ENCODE measurements at regions not wholly inside any gene's neighbourhood (a gene's known extent, or its start where the extent isn't known, plus 50 kb on each side); places are given as distances from the start of the nearest gene placed in this dataset.

- TF ChIP-seq CTCF (IDR thresholded peaks at IDR 0.05) = no peak
- H3K27ac ChIP-seq = no peak overlapping the region
- no peaks in the 10 kb centered on the region for H3K27me3 ChIP-seq (ENCODE audit: control insufficient read depth, insufficient read depth, low read length)
- H2AFZ ChIP-seq = no peak overlapping the region
- no peaks in the 10 kb centered on the region for H3K4me1 ChIP-seq
- peaks cover 3% of the 10 kb centered on the region for H3K9me3 ChIP-seq (ENCODE audit: control insufficient read depth, low read length)
- H3K4me3 ChIP-seq (ENCODE audit: low read depth, low read length) = no peak overlapping the region
- no peak overlapping the region for H3K9ac ChIP-seq
- no peaks in the 10 kb centered on the region for H3K36me3 ChIP-seq (ENCODE audit: control insufficient read depth, insufficient read depth, low read length)
- H3K4me2 ChIP-seq (ENCODE audit: low read length) = no peak overlapping the region
- H3K79me2 ChIP-seq = no peaks in the 10 kb centered on the region
Observed at GRCh38 chr4:31341601-31342359, 621.6 kb downstream of the PCDH7 start.

- no peak overlapping the region for H3K4me2 ChIP-seq (ENCODE audit: low read length)
- no peaks in the 10 kb centered on the region for H3K4me1 ChIP-seq
- H3K4me3 ChIP-seq (ENCODE audit: low read depth, low read length) = no peak overlapping the region
- H3K9ac ChIP-seq = no peak overlapping the region
- no peaks in the 10 kb centered on the region for H3K36me3 ChIP-seq (ENCODE audit: control insufficient read depth, insufficient read depth, low read length)
- no peak overlapping the region for H3K27ac ChIP-seq
- no peaks in the 10 kb centered on the region for H3K79me2 ChIP-seq
- H3K27me3 ChIP-seq (ENCODE audit: control insufficient read depth, insufficient read depth, low read length) = no peaks in the 10 kb centered on the region
- no peak overlapping the region for H2AFZ ChIP-seq
- TF ChIP-seq CTCF (IDR thresholded peaks at IDR 0.05) = no peak
- H3K9me3 ChIP-seq (ENCODE audit: control insufficient read depth, low read length) = peaks cover 3% of the 10 kb centered on the region
Observed at GRCh38 chr4:31343061-31343460, 622.9 kb downstream of the PCDH7 start.

GRCh38 chr4:31349907-31350306 is 629.7 kb downstream of the PCDH7 start:
- Histone ChIP-seq H3K4me1 (no peaks in the 10 kb centered on the region), H3K4me3 (ENCODE audit: low read depth, low read length) (no peak overlapping the region), H3K27ac (no peak overlapping the region), H3K27me3 (ENCODE audit: control insufficient read depth, insufficient read depth, low read length) (no peaks in the 10 kb centered on the region), H3K36me3 (ENCODE audit: control insufficient read depth, insufficient read depth, low read length) (no peaks in the 10 kb centered on the region), H3K4me2 (ENCODE audit: low read length) (no peak overlapping the region), H3K9ac (no peak overlapping the region), H3K9me3 (ENCODE audit: control insufficient read depth, low read length) (no peaks in the 10 kb centered on the region), H3K79me2 (no peaks in the 10 kb centered on the region), H2AFZ (no peak overlapping the region)
- no peak for TF ChIP-seq CTCF (IDR thresholded peaks at IDR 0.05)

GRCh38 chr4:31351695-31352094 is 631.5 kb downstream of the PCDH7 start:
- Histone ChIP-seq H3K9me3 (ENCODE audit: control insufficient read depth, low read length) (no peaks in the 10 kb centered on the region), H3K79me2 (no peaks in the 10 kb centered on the region), H3K4me3 (ENCODE audit: low read depth, low read length) (no peak overlapping the region), H3K4me1 (no peaks in the 10 kb centered on the region), H3K9ac (no peak overlapping the region), H3K27me3 (ENCODE audit: control insufficient read depth, insufficient read depth, low read length) (no peaks in the 10 kb centered on the region), H3K36me3 (ENCODE audit: control insufficient read depth, insufficient read depth, low read length) (no peaks in the 10 kb centered on the region), H2AFZ (no peak overlapping the region), H3K27ac (no peak overlapping the region), H3K4me2 (ENCODE audit: low read length) (no peak overlapping the region)
- no peak for TF ChIP-seq CTCF (IDR thresholded peaks at IDR 0.05)

- H3K4me3 ChIP-seq (ENCODE audit: low read depth, low read length) = no peak overlapping the region
- no peak overlapping the region for H3K9ac ChIP-seq
- TF ChIP-seq CTCF (IDR thresholded peaks at IDR 0.05) = no peak
- no peaks in the 10 kb centered on the region for H3K27me3 ChIP-seq (ENCODE audit: control insufficient read depth, insufficient read depth, low read length)
- H3K9me3 ChIP-seq (ENCODE audit: control insufficient read depth, low read length) = no peaks in the 10 kb centered on the region
- H3K4me2 ChIP-seq (ENCODE audit: low read length) = no peak overlapping the region
- H3K36me3 ChIP-seq (ENCODE audit: control insufficient read depth, insufficient read depth, low read length) = no peaks in the 10 kb centered on the region
- H3K27ac ChIP-seq = no peak overlapping the region
- H2AFZ ChIP-seq = no peak overlapping the region
- no peaks in the 10 kb centered on the region for H3K79me2 ChIP-seq
- no peaks in the 10 kb centered on the region for H3K4me1 ChIP-seq
Observed at GRCh38 chr4:31356839-31357238, 636.7 kb downstream of the PCDH7 start.
